Kidney epithelial cell (primary cell): ENCODE measurements at regions not wholly inside any gene's neighbourhood (a gene's known extent, or its start where the extent isn't known, plus 50 kb on each side); places are given as distances from the start of the nearest gene placed in this dataset.

ENCODE experiments used
- DNase-seq: peaks from one replicate; pipeline ENCODE4 v3.0.0-alpha.2; 2010; ENCODE audit warnings: low read depth
- H3K27me3 ChIP-seq: 2 replicates; pipeline ENCODE4 v1.6.0; 2011; ENCODE audit warnings: low read length; ENCODE audit not compliant: control insufficient read depth, insufficient read depth
- H3K36me3 ChIP-seq: 2 replicates; pipeline ENCODE4 v1.5.1; 2011; ENCODE audit warnings: low read length; ENCODE audit not compliant: control insufficient read depth, insufficient read depth
- H3K4me3 ChIP-seq: 2 replicates; pipeline ENCODE4 v1.5.1; 2011; ENCODE audit warnings: low read depth, mild to moderate bottlenecking, control low read depth, low read length
- CTCF ChIP-seq: IDR thresholded peaks from 2 replicates; pipeline ENCODE4 v1.5.1; 2011; ENCODE audit warnings: mild to moderate bottlenecking, moderate library complexity, low read length, control low read depth, inconsistent platforms; ENCODE audit not compliant: insufficient read depth, poor library complexity, severe bottlenecking

- Histone ChIP-seq H3K36me3 (no peaks in the 10 kb centered on the region), H3K27me3 (no peaks in the 10 kb centered on the region), H3K4me3 (no peak overlapping the region)
- no peak for TF ChIP-seq CTCF
- peak; percentile 82 for DNase-seq
Observed at GRCh38 chr3:28940530-28940929, 340.3 kb upstream of the RBMS3 start.

- H3K36me3 ChIP-seq, result no peaks in the 10 kb centered on the region
- TF ChIP-seq CTCF, result no peak
- DNase-seq, result no peak
- H3K4me3 ChIP-seq, result no peak overlapping the region
- no peaks in the 10 kb centered on the region for H3K27me3 ChIP-seq
Observed at GRCh38 chr3:28940994-28941393, 339.9 kb upstream of the RBMS3 start.

GRCh38 chr3:28947061-28947460, 333.8 kb upstream of the RBMS3 start:
- Histone ChIP-seq H3K4me3 (no peak overlapping the region), H3K36me3 (no peaks in the 10 kb centered on the region)
- no peak for TF ChIP-seq CTCF

GRCh38 chr3:28947751-28948150, 333.1 kb upstream of the RBMS3 start:
- Histone ChIP-seq H3K36me3 (no peaks in the 10 kb centered on the region), H3K4me3 (no peak overlapping the region), H3K27me3 (no peaks in the 10 kb centered on the region)
- TF ChIP-seq CTCF, result no peak
- no peak for DNase-seq

More at GRCh38 chr3:28947061-28947460, 333.8 kb upstream of the RBMS3 start:
- no peak for DNase-seq
- no peaks in the 10 kb centered on the region for H3K27me3 ChIP-seq

GRCh38 chr3:28948685-28949084, 332.2 kb upstream of the RBMS3 start:
- no peaks in the 10 kb centered on the region for H3K36me3 ChIP-seq
- DNase-seq, result no peak
- no peaks in the 10 kb centered on the region for H3K27me3 ChIP-seq
- no peak for TF ChIP-seq CTCF
- H3K4me3 ChIP-seq, result no peak overlapping the region

GRCh38 chr3:28949580-28949979, 331.3 kb upstream of the RBMS3 start:
- Histone ChIP-seq H3K27me3 (no peaks in the 10 kb centered on the region), H3K36me3 (no peaks in the 10 kb centered on the region), H3K4me3 (no peak overlapping the region)
- no peak for TF ChIP-seq CTCF
- DNase-seq, result no peak
